H1 (cell line): ENCODE measurements at regions not wholly inside any gene's neighbourhood (a gene's known extent, or its start where the extent isn't known, plus 50 kb on each side); places are given as distances from the start of the nearest gene placed in this dataset.

Experiments used
- CTCF ChIA-PET: fragments of 300-600 bp; sonication (Branson Sonifier 250); formaldehyde crosslinking; loops from one replicate; lab custom pipeline; 2021; ENCODE audit not compliant: partially characterized antibody; lab: Charles Lee
- POLR2A ChIA-PET: fragments of 300-600 bp; sonication (Branson Sonifier 250); formaldehyde crosslinking; loops from one replicate; lab custom pipeline; 2021; ENCODE audit warnings: inconsistent platforms; ENCODE audit not compliant: partially characterized antibody; lab: Charles Lee
- DNase-seq, 2 experiments: peaks; one replicate each; pipeline versions ENCODE4 v3.0.0 to v3.0.0-alpha.2; 2010 to 2022; ENCODE audit warnings: low spot score in 2 of 2, low read depth in 1 of 2, mixed read lengths in 1 of 2
- FAIRE-seq: peaks from 2 replicates; lab custom pipeline; 2011; peaks lifted over from hg19 to GRCh38; lab: Jason Lieb, UNC
- H2AFZ ChIP-seq: 2 replicates; pipeline ENCODE4 v1.8.1; 2012; ENCODE audit warnings: low read length, inconsistent platforms
- H2AK5ac ChIP-seq: 2 replicates; pipeline ENCODE4 v1.6.1; 2013; ENCODE audit warnings: low read depth, low read length
- H2BK120ac ChIP-seq: replicated peaks from 2 replicates; pipeline ENCODE3; 2013; ENCODE audit warnings: low read depth, low read length, inconsistent platforms
- H2BK12ac ChIP-seq: 2 replicates; pipeline ENCODE4 v1.6.1; 2013; ENCODE audit warnings: low read depth, low read length
- H2BK15ac ChIP-seq: 2 replicates; pipeline ENCODE4 v1.6.1; 2013; ENCODE audit warnings: low read length
- H2BK20ac ChIP-seq: 2 replicates; pipeline ENCODE4 v1.6.1; 2013; ENCODE audit warnings: low read length
- H2BK5ac ChIP-seq: 2 replicates; pipeline ENCODE4 v1.6.1; 2013; ENCODE audit warnings: low read depth, low read length
- H3K14ac ChIP-seq: 2 replicates; pipeline ENCODE4 v1.6.1; 2013; ENCODE audit warnings: inconsistent platforms; ENCODE audit not compliant: insufficient read length
- H3K18ac ChIP-seq: 2 replicates; pipeline ENCODE4 v1.6.1; 2013; ENCODE audit warnings: low read length; ENCODE audit errors: extremely low read depth
- H3K23ac ChIP-seq: 2 replicates; pipeline ENCODE4 v1.6.1; 2013; ENCODE audit warnings: inconsistent platforms; ENCODE audit not compliant: insufficient read length
- H3K23me2 ChIP-seq: 2 replicates; pipeline ENCODE4 v1.6.1; 2013; ENCODE audit warnings: low read depth, low read length
- H3K27ac ChIP-seq: 2 replicates; pipeline ENCODE4 v1.6.1; 2011; ENCODE audit warnings: low read depth, low read length, inconsistent platforms
- H3K27me3 ChIP-seq, 4 experiments: replicated peaks in 1 of 4; 1 replicate in 1 of 4; 2 replicates in 3 of 4; pipeline versions ENCODE4 v1.6.1 to v1.8.1; 2011 to 2013; ENCODE audit warnings: low read length in 3 of 4, mild to moderate bottlenecking in 3 of 4, inconsistent platforms in 2 of 4, mixed read lengths in 2 of 4, moderate library complexity in 1 of 4; ENCODE audit not compliant: control insufficient read depth in 3 of 4, insufficient read depth in 3 of 4; ENCODE audit errors: extremely low read depth in 1 of 4
- H3K36me3 ChIP-seq, 4 experiments: 2 replicates each; pipeline versions ENCODE4 v1.6.1 to v1.8.1; 2011 to 2013; ENCODE audit warnings: mild to moderate bottlenecking in 4 of 4, low read length in 3 of 4, moderate library complexity in 2 of 4, control low read depth in 1 of 4, inconsistent platforms in 1 of 4; ENCODE audit not compliant: insufficient read depth in 4 of 4, control insufficient read depth in 2 of 4
- H3K4ac ChIP-seq: replicated peaks from 2 replicates; pipeline ENCODE3; 2013; ENCODE audit warnings: low read length, low read depth, mixed read lengths, inconsistent platforms; ENCODE audit not compliant: insufficient read length
- H3K4me1 ChIP-seq, 4 experiments: replicated peaks in 1 of 4; 1 replicate in 1 of 4; 2 replicates in 3 of 4; pipeline versions ENCODE4 v1.6.1 to v1.8.1; 2011 to 2013; ENCODE audit warnings: low read length in 3 of 4, inconsistent platforms in 2 of 4, mixed read lengths in 1 of 4; ENCODE audit not compliant: insufficient read depth in 4 of 4, control insufficient read depth in 3 of 4
- H3K4me2 ChIP-seq, 2 experiments: 2 replicates each; pipeline versions ENCODE4 v1.6.1 to v1.8.1; 2011 to 2013; ENCODE audit warnings: low read depth in 2 of 2, low read length in 2 of 2, control low read depth in 1 of 2, inconsistent platforms in 1 of 2, mild to moderate bottlenecking in 1 of 2; ENCODE audit not compliant: insufficient read depth in 1 of 2
- H3K4me3 ChIP-seq, 4 experiments: fragments of 200-600, 300-600 bp in 1 of 4; sonication (generic), shearing (Covaris generic), sonication (Bioruptor Twin) in 1 of 4; 2 replicates each; pipeline versions ENCODE4 v1.5.1 to v1.8.1; 2011 to 2016; ENCODE audit warnings: low read length in 4 of 4, low read depth in 3 of 4, control low read depth in 2 of 4, inconsistent platforms in 2 of 4, mild to moderate bottlenecking in 2 of 4, mixed read lengths in 1 of 4, moderate library complexity in 1 of 4; ENCODE audit not compliant: insufficient read depth in 2 of 4; ENCODE audit errors: extremely low read depth in 1 of 4
- H3K56ac ChIP-seq: replicated peaks from 2 replicates; pipeline ENCODE3; 2013; ENCODE audit warnings: low read depth, mild to moderate bottlenecking, mixed read lengths, low read length, inconsistent platforms; ENCODE audit not compliant: insufficient read length
- H3K79me1 ChIP-seq: 2 replicates; pipeline ENCODE4 v1.6.1; 2013; ENCODE audit warnings: low read depth, low read length, control low read depth
- H3K79me2 ChIP-seq, 2 experiments: 2 replicates each; pipeline versions ENCODE4 v1.6.1 to v1.8.1; 2012 to 2013; ENCODE audit warnings: low read length in 2 of 2, mild to moderate bottlenecking in 2 of 2, inconsistent platforms in 1 of 2; ENCODE audit not compliant: insufficient read depth in 2 of 2, control insufficient read depth in 1 of 2
- H3K9ac ChIP-seq, 4 experiments: replicated peaks in 1 of 4; 1 replicate in 1 of 4; 2 replicates in 3 of 4; pipeline versions ENCODE4 v1.6.1 to v1.8.1; 2011 to 2013; ENCODE audit warnings: low read depth in 3 of 4, low read length in 3 of 4, control low read depth in 2 of 4, mild to moderate bottlenecking in 2 of 4, moderate library complexity in 2 of 4, inconsistent platforms in 1 of 4; ENCODE audit errors: extremely low read depth in 1 of 4
- H3K9me3 ChIP-seq, 2 experiments: 2 replicates each; pipeline versions ENCODE4 v1.6.1 to v1.8.1; 2012 to 2013; ENCODE audit warnings: mild to moderate bottlenecking in 2 of 2, moderate library complexity in 2 of 2, control low read depth in 1 of 2, inconsistent platforms in 1 of 2, low read depth in 1 of 2, low read length in 1 of 2, mixed read lengths in 1 of 2; ENCODE audit not compliant: insufficient read depth in 2 of 2
- H4K20me1 ChIP-seq, 2 experiments: replicated peaks in 1 of 2; 2 replicates each; pipeline versions ENCODE3 to v1.8.1; 2011 to 2013; ENCODE audit warnings: inconsistent platforms in 2 of 2, low read length in 2 of 2, mild to moderate bottlenecking in 1 of 2; ENCODE audit not compliant: insufficient read depth in 2 of 2, control insufficient read depth in 1 of 2
- H4K5ac ChIP-seq: 2 replicates; pipeline ENCODE4 v1.6.1; 2013; ENCODE audit warnings: low read length, low read depth, mixed read lengths, inconsistent platforms; ENCODE audit not compliant: insufficient read length
- H4K8ac ChIP-seq: 2 replicates; pipeline ENCODE4 v1.8.0; 2013; ENCODE audit warnings: mild to moderate bottlenecking, moderate library complexity, low read length, inconsistent platforms; ENCODE audit not compliant: insufficient read depth; ENCODE audit errors: extremely low read depth
- H4K91ac ChIP-seq: replicated peaks from 2 replicates; pipeline ENCODE3; 2013; ENCODE audit warnings: low read length, mixed read lengths, inconsistent platforms; ENCODE audit not compliant: insufficient read length
- CHD1 ChIP-seq: IDR thresholded peaks from 2 replicates; pipeline ENCODE4 v1.6.1; 2012; ENCODE audit warnings: low read depth, low read length, improper control_type of control experiment
- EP300 ChIP-seq, 2 experiments: IDR thresholded peaks; 1 replicate in 1 of 2; 2 replicates in 1 of 2; pipeline ENCODE4 v1.6.1; 2011 to 2012; ENCODE audit warnings: low read depth in 2 of 2, low read length in 2 of 2, mild to moderate bottlenecking in 2 of 2, borderline replicate concordance in 1 of 2, inconsistent platforms in 1 of 2, moderate library complexity in 1 of 2
- GTF2F1 ChIP-seq: IDR thresholded peaks from 2 replicates; pipeline ENCODE4 v1.6.1; 2012; ENCODE audit warnings: low read depth, low read length, improper control_type of control experiment, borderline replicate concordance
- RFX5 ChIP-seq: IDR thresholded peaks from 2 replicates; pipeline ENCODE4 v1.6.1; 2011; ENCODE audit warnings: low read depth, low read length, improper control_type of control experiment, borderline replicate concordance
- SIN3A ChIP-seq, 2 experiments: IDR thresholded peaks in 1 of 2; conservative IDR thresholded peaks in 1 of 2; 2 replicates each; pipeline ENCODE4 v1.6.1; 2011 to 2012; ENCODE audit warnings: low read length in 2 of 2, improper control_type of control experiment in 1 of 2, low read depth in 1 of 2, mild to moderate bottlenecking in 1 of 2
- YY1 ChIP-seq: IDR thresholded peaks from 2 replicates; pipeline ENCODE4 v1.6.1; 2011; ENCODE audit warnings: low read depth, mild to moderate bottlenecking, low read length
- WGBS, 2 experiments: shearing (Covaris generic) in 1 of 2; methylation state at CpG; one replicate each; pipeline versions ENCODE4 v1.1.6 to v1.1.7; 2013 to 2015; ENCODE audit warnings: low lambda C conversion rate in 2 of 2, mixed read lengths in 2 of 2, inconsistent platforms in 1 of 2, low coverage in 1 of 2, missing lambda C conversion rate in 1 of 2; ENCODE audit not compliant: insufficient replicate concordance in 2 of 2, insufficient coverage in 1 of 2, insufficient read length in 1 of 2; ENCODE audit errors: extremely low coverage in 1 of 2, missing lambda C conversion rate in 1 of 2; 5-methylcytosine and 5-hydroxymethylcytosine counted together

DNA sequence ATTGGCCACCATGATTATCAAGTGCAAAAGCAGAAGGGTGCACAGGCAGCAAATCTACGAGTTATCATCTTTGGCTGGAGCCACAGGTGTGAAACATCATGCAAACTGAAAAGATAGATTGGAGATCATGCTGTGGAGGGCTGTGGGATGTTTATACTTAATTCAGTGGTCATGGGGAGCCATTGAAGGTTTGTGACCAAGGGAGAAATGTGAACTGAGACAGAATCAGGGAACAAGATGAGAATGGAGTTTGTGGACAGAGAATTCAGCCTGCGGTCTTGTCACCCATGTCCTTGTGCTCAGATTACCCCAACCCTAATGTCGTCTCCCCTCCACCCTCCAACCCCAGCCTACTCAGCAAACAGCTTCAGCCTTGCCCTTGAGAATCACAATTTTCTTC is 62.9 kb upstream of the ACAN start:
- no peak overlapping the region for H2BK5ac ChIP-seq
- no peak for FAIRE-seq

More for the DNA sequence above, 62.9 kb upstream of the ACAN start:
- no peak overlapping the region for H3K4ac ChIP-seq
- POLR2A ChIA-PET: no interaction called here
- H3K27me3 ChIP-seq: no peaks in the 10 kb centered on the region
- H2BK20ac ChIP-seq: no peak overlapping the region
- no peak overlapping the region for H2AK5ac ChIP-seq
- TF ChIP-seq CHD1 (no peak), YY1 (no peak), SIN3A (conservative IDR thresholded peaks at IDR 0.05 in 1 of 2, IDR thresholded peaks at IDR 0.05 in 1 of 2; ENCODE audit: low read depth in 1 of 2, low read length in 2 of 2) (no peak), EP300 (IDR thresholded peaks at IDR 0.05; ENCODE audit: borderline replicate concordance in 1 of 2, low read depth in 2 of 2, low read length in 2 of 2) (no peak), GTF2F1 (no peak), RFX5 (no peak)
- TF ChIP-seq, all 59 proteins: peak for 0
- H3K23me2 ChIP-seq: no peaks in the 10 kb centered on the region; the same call in 1 of the 2 replicates
- no peaks in the 10 kb centered on the region for H3K9me3 ChIP-seq
- peak in 1 of 2 experiments; percentile 2 for DNase-seq
- H4K20me1 ChIP-seq: no peaks in the 10 kb centered on the region
- H3K18ac ChIP-seq: no peak overlapping the region
- peaks cover 0 to 6% (median 4%) of the 10 kb centered on the region in 4 experiments; a peak in 5 of 7 replicates for H3K4me1 ChIP-seq
- H4K8ac ChIP-seq: no peak overlapping the region
- H4K91ac ChIP-seq: no peak overlapping the region
- CTCF ChIA-PET: no interaction called here
- H3K79me2 ChIP-seq: no peaks in the 10 kb centered on the region
- H2BK12ac ChIP-seq: no peak overlapping the region
- H3K36me3 ChIP-seq: no peaks in the 10 kb centered on the region
- no peak overlapping the region for H3K9ac ChIP-seq
- no peak overlapping the region for H3K14ac ChIP-seq
- H2BK120ac ChIP-seq: no peak overlapping the region
- no peak overlapping the region for H3K27ac ChIP-seq
- no peak overlapping the region for H4K5ac ChIP-seq
- no peak overlapping the region for H3K4me2 ChIP-seq
- H3K4me3 ChIP-seq: no peak overlapping the region
- no peaks in the 10 kb centered on the region for H3K79me1 ChIP-seq
- no peak overlapping the region for H3K56ac ChIP-seq
- no peak overlapping the region for H2BK15ac ChIP-seq
- WGBS, 2 experiments: 78% methylated on average over 3 of the region's 3 CpGs; no CpG with 5 or more reads in 1 of the 2 experiments
- H3K23ac ChIP-seq: no peak overlapping the region
- no peak overlapping the region for H2AFZ ChIP-seq
